ENCODE measurements at regions not wholly inside any gene's neighbourhood (a gene's known extent, or its start where the extent isn't known, plus 50 kb on each side); places are given as distances from the start of the nearest gene placed in this dataset.

GRCh38 chr2:52495816-52496215 is 1271.8 kb upstream of the CHAC2 start:
- H3K4me2 ChIP-seq (ENCODE audit: low read length) = no peak overlapping the region
- no peaks in the 10 kb centered on the region for H3K27me3 ChIP-seq (ENCODE audit: control insufficient read depth, low read length)
- H3K4me1 ChIP-seq (ENCODE audit: control insufficient read depth, low read length) = no peaks in the 10 kb centered on the region
- peaks cover 10% of the 10 kb centered on the region; the same call in 1 of the 2 replicates for H3K9me3 ChIP-seq (ENCODE audit: control insufficient read depth, insufficient read depth, low read length)
- H3F3A ChIP-seq (ENCODE audit: control insufficient read depth, insufficient read depth) = no peaks in the 10 kb centered on the region
- H3K36me3 ChIP-seq (ENCODE audit: control insufficient read depth, low read length) = no peaks in the 10 kb centered on the region
- H4K20me1 ChIP-seq (ENCODE audit: control insufficient read depth, insufficient read depth, low read depth, low read length) = no peaks in the 10 kb centered on the region
- H3K9me2 ChIP-seq (replicated peaks; ENCODE audit: control insufficient read depth, low read length) = no peaks in the 10 kb centered on the region
- TF ChIP-seq CTCF (IDR thresholded peaks at IDR 0.05; ENCODE audit: low read depth, low read length, poor library complexity, severe bottlenecking) = no peak
- no peak for TF ChIP-seq EZH2phosphoT487 (IDR thresholded peaks at IDR 0.05; ENCODE audit: borderline replicate concordance, low read length)
- H3K27ac ChIP-seq (ENCODE audit: low read depth, low read length) = no peak overlapping the region
- no peak overlapping the region for H3K4me3 ChIP-seq (ENCODE audit: low read length)
- H3K79me2 ChIP-seq (ENCODE audit: control insufficient read depth, low read length) = no peaks in the 10 kb centered on the region

- no peaks in the 10 kb centered on the region for H3K9me3 ChIP-seq (ENCODE audit: control insufficient read depth, insufficient read depth, low read length)
- H3K4me2 ChIP-seq (ENCODE audit: low read length) = no peak overlapping the region
- no peaks in the 10 kb centered on the region for H3K36me3 ChIP-seq (ENCODE audit: control insufficient read depth, low read length)
- TF ChIP-seq EZH2phosphoT487 (IDR thresholded peaks at IDR 0.05; ENCODE audit: borderline replicate concordance, low read length) = no peak
- no peak for TF ChIP-seq CTCF (IDR thresholded peaks at IDR 0.05; ENCODE audit: low read depth, low read length, poor library complexity, severe bottlenecking)
- H3K27me3 ChIP-seq (ENCODE audit: control insufficient read depth, low read length) = no peaks in the 10 kb centered on the region
- no peak overlapping the region for H3K4me3 ChIP-seq (ENCODE audit: low read length)
- no peaks in the 10 kb centered on the region for H3K79me2 ChIP-seq (ENCODE audit: control insufficient read depth, low read length)
- H4K20me1 ChIP-seq (ENCODE audit: control insufficient read depth, insufficient read depth, low read depth, low read length) = no peaks in the 10 kb centered on the region
- no peaks in the 10 kb centered on the region for H3K4me1 ChIP-seq (ENCODE audit: control insufficient read depth, low read length)
- H3K9me2 ChIP-seq (replicated peaks; ENCODE audit: control insufficient read depth, low read length) = no peaks in the 10 kb centered on the region
- H3K27ac ChIP-seq (ENCODE audit: low read depth, low read length) = no peak overlapping the region
- no peaks in the 10 kb centered on the region for H3F3A ChIP-seq (ENCODE audit: control insufficient read depth, insufficient read depth)
Measured at GRCh38 chr2:52477166-52477565, 1290.4 kb upstream of the CHAC2 start.

- H3K4me3 ChIP-seq (ENCODE audit: low read length) = no peak overlapping the region
- no peaks in the 10 kb centered on the region for H3K27me3 ChIP-seq (ENCODE audit: control insufficient read depth, low read length)
- H3K9me2 ChIP-seq (replicated peaks; ENCODE audit: control insufficient read depth, low read length) = no peaks in the 10 kb centered on the region
- H3K4me1 ChIP-seq (ENCODE audit: control insufficient read depth, low read length) = no peaks in the 10 kb centered on the region
- no peaks in the 10 kb centered on the region for H4K20me1 ChIP-seq (ENCODE audit: control insufficient read depth, insufficient read depth, low read depth, low read length)
- no peaks in the 10 kb centered on the region for H3K36me3 ChIP-seq (ENCODE audit: control insufficient read depth, low read length)
- no peaks in the 10 kb centered on the region for H3K79me2 ChIP-seq (ENCODE audit: control insufficient read depth, low read length)
- H3K9me3 ChIP-seq (ENCODE audit: control insufficient read depth, insufficient read depth, low read length) = 0 out of 2 replicates have a peak, but pooled peaks cover 3% of the 10 kb centered on the region
- no peak overlapping the region for H3K4me2 ChIP-seq (ENCODE audit: low read length)
- H3K27ac ChIP-seq (ENCODE audit: low read depth, low read length) = no peak overlapping the region
- no peaks in the 10 kb centered on the region for H3F3A ChIP-seq (ENCODE audit: control insufficient read depth, insufficient read depth)
- TF ChIP-seq CTCF (IDR thresholded peaks at IDR 0.05; ENCODE audit: low read depth, low read length, poor library complexity, severe bottlenecking) (no peak), EZH2phosphoT487 (IDR thresholded peaks at IDR 0.05; ENCODE audit: borderline replicate concordance, low read length) (no peak)
Measured at GRCh38 chr2:52475590-52475989, 1292.0 kb upstream of the CHAC2 start.

All from DOHH2 (cell line).